VCaP (cell line): ENCODE measurements at regions not wholly inside any gene's neighbourhood (a gene's known extent, or its start where the extent isn't known, plus 50 kb on each side); places are given as distances from the start of the nearest gene placed in this dataset.

ENCODE experiments used
- H3K27ac ChIP-seq: fragments of 450-650 bp; 2 replicates; pipeline ENCODE4 v1.5.1; 2017
- TF ChIP-seq, protein P1 (sequence below): fragments of 450-650 bp; conservative IDR thresholded peaks from 2 replicates; pipeline ENCODE4 v1.5.1; 2017; ENCODE audit warnings: mild to moderate bottlenecking, moderate library complexity

GRCh38 chr2:60223859-60224258 is 329.6 kb downstream of the BCL11A start:
- no peak overlapping the region for H3K27ac ChIP-seq
- TF ChIP-seq, protein P1, sequence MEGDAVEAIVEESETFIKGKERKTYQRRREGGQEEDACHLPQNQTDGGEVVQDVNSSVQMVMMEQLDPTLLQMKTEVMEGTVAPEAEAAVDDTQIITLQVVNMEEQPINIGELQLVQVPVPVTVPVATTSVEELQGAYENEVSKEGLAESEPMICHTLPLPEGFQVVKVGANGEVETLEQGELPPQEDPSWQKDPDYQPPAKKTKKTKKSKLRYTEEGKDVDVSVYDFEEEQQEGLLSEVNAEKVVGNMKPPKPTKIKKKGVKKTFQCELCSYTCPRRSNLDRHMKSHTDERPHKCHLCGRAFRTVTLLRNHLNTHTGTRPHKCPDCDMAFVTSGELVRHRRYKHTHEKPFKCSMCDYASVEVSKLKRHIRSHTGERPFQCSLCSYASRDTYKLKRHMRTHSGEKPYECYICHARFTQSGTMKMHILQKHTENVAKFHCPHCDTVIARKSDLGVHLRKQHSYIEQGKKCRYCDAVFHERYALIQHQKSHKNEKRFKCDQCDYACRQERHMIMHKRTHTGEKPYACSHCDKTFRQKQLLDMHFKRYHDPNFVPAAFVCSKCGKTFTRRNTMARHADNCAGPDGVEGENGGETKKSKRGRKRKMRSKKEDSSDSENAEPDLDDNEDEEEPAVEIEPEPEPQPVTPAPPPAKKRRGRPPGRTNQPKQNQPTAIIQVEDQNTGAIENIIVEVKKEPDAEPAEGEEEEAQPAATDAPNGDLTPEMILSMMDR, result no peak

- no peak overlapping the region; the same call in 1 of the 2 replicates for H3K27ac ChIP-seq
- TF ChIP-seq, protein P1, result no peak
Observed at GRCh38 chr2:60221098-60221497, 332.4 kb downstream of the BCL11A start.

DNA sequence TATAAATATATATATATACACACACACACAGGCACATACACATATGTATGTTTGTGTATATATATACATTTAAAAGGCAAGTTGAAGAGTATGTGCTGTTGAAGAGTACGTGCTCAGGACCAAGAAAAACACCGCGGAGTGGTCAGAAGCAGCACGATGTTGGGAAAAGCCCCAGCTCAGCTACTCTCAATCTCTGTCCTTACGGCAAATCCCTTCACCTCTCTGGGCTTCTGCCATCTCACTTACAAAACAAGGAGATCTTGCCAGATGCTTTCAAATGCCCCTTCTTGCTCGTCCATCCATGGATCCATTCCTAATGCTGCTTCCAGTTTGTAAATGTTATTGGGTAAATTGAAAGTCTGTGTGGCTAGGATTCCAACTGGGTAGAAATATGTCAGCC is 333.9 kb downstream of the BCL11A start:
- peak overlapping the region; percentile 56 for H3K27ac ChIP-seq
- TF ChIP-seq, protein P1, result no peak

DNA sequence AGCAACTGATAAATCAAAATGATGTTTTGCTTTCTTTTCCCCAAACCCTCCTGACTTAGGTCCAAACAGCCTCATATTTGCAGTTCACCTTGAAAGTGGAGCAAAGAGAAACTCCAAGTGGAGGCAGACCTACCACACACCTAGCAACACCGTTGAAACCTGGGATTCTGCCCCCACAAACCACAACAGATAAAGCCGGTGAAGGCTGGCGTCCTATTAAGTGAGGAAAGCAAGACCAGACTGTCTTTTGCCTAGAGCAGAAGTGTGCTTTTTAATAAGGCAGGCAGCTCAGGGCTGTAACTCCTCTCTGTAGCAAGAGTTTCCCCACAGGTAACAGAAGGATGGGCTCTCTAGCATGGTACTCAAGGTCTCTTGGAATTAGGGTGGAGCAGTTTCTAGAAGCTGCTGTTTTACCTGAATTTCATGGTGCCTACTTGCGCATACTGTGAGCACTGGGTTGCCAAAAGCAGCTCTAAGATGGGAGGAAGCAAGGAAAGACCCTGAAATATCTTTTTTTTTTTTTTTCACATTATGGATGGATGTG is 336.9 kb downstream of the BCL11A start:
- peak overlapping the region; percentile 21; the same call in 1 of the 2 replicates for H3K27ac ChIP-seq
- TF ChIP-seq, protein P1, result no peak

DNA sequence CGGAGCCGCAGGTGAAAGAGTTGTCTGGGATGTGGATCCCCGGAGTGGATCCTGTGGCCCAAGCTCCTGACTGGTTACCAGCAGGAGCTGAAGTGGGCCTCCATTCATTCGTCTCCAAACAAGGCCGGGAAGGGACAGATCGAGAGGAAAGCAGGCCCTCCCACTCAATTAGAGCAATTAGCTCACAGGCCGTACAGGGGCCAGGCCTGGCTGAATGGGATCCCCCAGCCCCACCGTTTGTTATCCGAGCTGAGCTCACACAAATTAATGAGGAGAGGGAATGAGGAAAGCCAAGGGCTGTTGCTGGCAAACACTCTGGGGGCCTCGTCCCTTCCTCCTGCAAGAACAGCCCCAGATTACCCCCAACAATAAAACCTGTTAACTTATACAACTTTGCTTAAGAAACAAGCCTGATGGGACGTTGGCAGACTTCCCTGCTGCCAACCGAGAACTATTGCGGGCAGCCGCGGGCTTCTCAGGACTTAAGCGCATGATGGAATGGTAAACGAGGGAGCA is 338.0 kb downstream of the BCL11A start:
- H3K27ac ChIP-seq, result peak overlapping the region; percentile 21; the same call in 1 of the 2 replicates
- TF ChIP-seq, protein P1, result no peak

DNA sequence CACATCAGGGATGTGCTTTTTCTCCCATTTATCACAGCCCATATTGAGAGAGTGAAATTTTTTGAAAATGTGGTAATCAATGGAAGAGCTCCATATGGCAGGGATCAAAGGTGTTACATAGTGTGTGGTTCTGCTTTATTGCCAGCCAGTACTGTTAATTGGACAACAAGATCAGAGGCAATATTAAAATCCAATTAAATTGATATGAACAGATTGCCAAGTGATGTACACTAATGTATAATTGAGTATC is 338.9 kb downstream of the BCL11A start:
- TF ChIP-seq, protein P1, result no peak
- no peak overlapping the region for H3K27ac ChIP-seq

- H3K27ac ChIP-seq, result no peak overlapping the region
- TF ChIP-seq, protein P1, result no peak
Observed at GRCh38 chr2:60213865-60214625, 339.4 kb downstream of the BCL11A start.
